Gastroesophageal sphincter (tissue), 4 donors: ENCODE measurements at regions not wholly inside any gene's neighbourhood (a gene's known extent, or its start where the extent isn't known, plus 50 kb on each side); places are given as distances from the start of the nearest gene placed in this dataset.
A peak's percentile ranks its signal among the peaks of the same experiment; 100 is the strongest.
"Not testable (repeated sequence)": the region's sequence is repeated elsewhere in the genome, so short reads cannot be mapped to it uniquely, and the experiment has no call there.

Source experiments
- ATAC-seq: fragments of 150-250 bp; one replicate; pipeline ENCODE4 v1.9.1; 2016; ENCODE audit warnings: mild to moderate bottlenecking, moderate library complexity
- H3K27ac ChIP-seq, 4 donors: fragments of 200-600 bp; sonication (generic) in 3 of 4; 1 replicate in 3 of 4; 2 replicates in 1 of 4; pipeline ENCODE4 v1.5.1; 2016 to 2019
- H3K27me3 ChIP-seq: fragments of 200-600 bp; sonication (generic); one replicate; pipeline ENCODE4 v1.5.1; 2019
- H3K36me3 ChIP-seq, 2 donors: fragments of 200-600 bp; sonication (generic); one replicate each; pipeline ENCODE4 v1.5.1; 2019; ENCODE audit warnings: control low read depth in 1 of 2
- H3K4me1 ChIP-seq, 3 donors: fragments of 200-600 bp; sonication (generic); 1 replicate in 2 of 3; 2 replicates in 1 of 3; pipeline ENCODE4 v1.5.1; 2016 to 2019; ENCODE audit warnings: control low read depth in 2 of 3
- H3K4me3 ChIP-seq, 2 donors: fragments of 200-600 bp; sonication (generic); one replicate each; pipeline ENCODE4 v1.5.1; 2019; ENCODE audit warnings: mild to moderate bottlenecking in 1 of 2, moderate library complexity in 1 of 2
- H3K9me3 ChIP-seq, 3 donors: fragments of 200-600 bp; sonication (generic); one replicate each; pipeline ENCODE4 v1.5.1; 2017 to 2019; ENCODE audit warnings: control low read depth in 2 of 3
- CTCF ChIP-seq, 4 experiments: fragments of 200-600 bp in 2 of 4; fragments of 450-650 bp in 2 of 4; sonication (generic) in 1 of 4; IDR thresholded peaks; one replicate each; pipeline ENCODE4 v1.5.1; 2017 to 2019; ENCODE audit warnings: antibody characterized with exemption in 4 of 4, mild to moderate bottlenecking in 2 of 4, moderate library complexity in 2 of 4
- WGBS, 2 donors: methylation state at CpG; one replicate each; pipeline ENCODE4 v1.1.5; 2018; ENCODE audit warnings: low coverage in 1 of 2; 5-methylcytosine and 5-hydroxymethylcytosine counted together

DNA sequence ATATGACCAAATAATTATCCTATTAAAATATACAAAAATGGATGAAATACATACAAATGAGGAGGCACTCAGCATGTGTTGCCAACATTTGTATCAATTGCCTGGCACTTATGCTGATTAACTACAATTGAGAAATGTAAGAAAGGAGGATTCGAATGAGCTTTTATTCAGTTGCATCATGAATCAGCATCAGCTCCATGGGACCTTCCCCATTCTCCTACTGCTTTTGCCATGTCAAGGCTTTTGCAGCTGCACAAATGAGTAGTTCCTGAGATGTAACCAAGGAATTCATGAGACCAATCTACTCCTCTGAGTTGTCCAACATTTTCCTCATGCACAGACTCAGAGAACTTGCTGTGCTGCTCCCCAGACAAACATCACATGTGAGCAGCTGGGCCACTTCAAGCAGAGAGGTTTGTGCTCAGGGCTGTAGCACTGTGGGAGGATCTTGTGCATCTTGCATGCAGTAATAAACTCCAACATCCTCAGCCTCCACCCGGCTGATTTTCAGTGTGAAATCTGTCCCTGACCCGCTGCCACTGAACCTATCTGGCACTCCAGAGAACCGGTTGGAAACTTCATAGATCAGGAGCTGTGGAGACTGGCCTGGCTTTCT is 504.3 kb downstream of the RPIA start:
- no CpG with 5 or more reads among the region's 4 CpGs for WGBS, 2 donors
- not testable (repeated sequence) for H3K36me3 ChIP-seq, H3K4me1 ChIP-seq, H3K9me3 ChIP-seq, H3K27ac ChIP-seq, ATAC-seq, H3K4me3 ChIP-seq, H3K27me3 ChIP-seq

GRCh38 chr2:89196719-89197118 is 505.2 kb downstream of the RPIA start:
- H3K9me3 ChIP-seq, H3K4me3 ChIP-seq, H3K4me1 ChIP-seq, H3K27me3 ChIP-seq, ATAC-seq, H3K36me3 ChIP-seq, H3K27ac ChIP-seq: not testable (repeated sequence)
- no CpG with 5 or more reads among the region's 3 CpGs for WGBS, 2 donors

DNA sequence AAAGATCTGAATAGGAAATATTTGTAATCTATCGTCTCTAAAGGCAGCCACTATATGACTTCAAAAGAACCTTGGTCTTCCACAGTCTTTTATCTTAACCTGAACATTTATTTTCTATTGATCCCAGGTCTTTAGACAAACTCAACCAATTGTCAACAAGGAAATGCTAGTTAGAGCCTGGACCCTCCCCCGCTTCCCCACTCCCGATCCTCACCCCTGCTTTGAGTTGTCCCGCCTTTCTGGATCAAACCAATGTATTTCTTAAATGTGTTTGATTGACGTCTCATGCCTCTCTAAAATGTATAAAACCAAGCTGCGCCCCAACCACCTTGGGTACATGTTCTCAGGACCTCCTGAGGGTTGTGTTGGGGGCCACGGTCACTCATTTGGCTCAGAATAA is 506.6 kb downstream of the RPIA start:
- not testable (repeated sequence) for ATAC-seq, H3K36me3 ChIP-seq, H3K27ac ChIP-seq, H3K4me3 ChIP-seq, H3K4me1 ChIP-seq, H3K9me3 ChIP-seq, H3K27me3 ChIP-seq
- 76 to 90% methylated on average over 4 to 5 of the region's 7 CpGs for WGBS, 2 donors

DNA sequence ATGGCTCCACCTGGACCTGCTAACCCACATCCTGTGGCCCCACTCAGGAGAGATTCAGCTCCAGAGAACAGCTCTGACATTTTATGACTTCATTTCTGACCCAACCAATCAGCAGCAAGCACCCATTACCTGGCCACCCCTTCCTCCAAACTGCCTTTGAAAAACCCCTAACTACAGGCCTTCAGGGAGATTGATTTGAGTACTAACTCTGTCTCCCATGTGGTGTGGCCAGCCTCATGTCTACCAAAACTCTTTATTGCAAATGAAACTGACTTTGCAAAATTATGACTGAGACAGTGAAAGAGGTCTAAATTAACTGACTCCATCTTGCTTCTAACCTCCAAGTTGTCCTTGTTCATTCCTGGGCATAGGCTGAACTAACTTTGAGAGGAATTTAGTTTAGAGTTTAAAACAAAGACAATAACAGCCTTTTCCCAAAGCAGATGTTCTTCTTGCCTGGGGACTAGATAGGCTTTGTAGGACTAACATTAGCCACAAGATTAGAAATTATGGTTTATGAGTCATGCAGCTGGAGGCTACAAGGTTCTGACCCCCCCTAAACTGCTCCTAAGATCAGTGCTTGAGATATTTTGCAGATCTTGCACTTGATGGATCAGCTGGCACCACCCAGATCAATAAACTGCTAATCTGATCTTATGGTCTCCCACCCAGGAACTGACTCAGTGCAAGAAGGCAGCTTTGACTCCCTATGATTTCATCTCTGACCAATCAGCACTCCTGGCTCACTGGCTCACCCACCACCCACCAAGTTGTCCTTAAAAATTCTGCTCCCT is 508.2 kb downstream of the RPIA start:
- ATAC-seq, H3K27ac ChIP-seq, H3K27me3 ChIP-seq, H3K9me3 ChIP-seq, H3K4me3 ChIP-seq, H3K4me1 ChIP-seq, H3K36me3 ChIP-seq: not testable (repeated sequence)

DNA sequence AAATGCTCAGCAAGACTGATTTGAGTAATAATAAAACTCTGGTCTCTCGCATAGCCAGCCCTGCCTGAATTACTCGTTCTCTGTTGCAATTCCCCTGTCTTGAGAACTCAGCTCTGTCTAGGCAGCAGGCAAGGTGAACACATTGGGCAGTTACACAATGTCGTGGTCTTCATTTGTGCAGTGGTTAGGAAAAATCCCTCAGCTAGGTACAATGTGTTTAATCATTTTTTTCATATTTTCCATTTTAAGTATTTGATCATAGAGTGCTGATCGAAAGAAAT is 508.7 kb downstream of the RPIA start:
- H3K4me1 ChIP-seq, H3K27me3 ChIP-seq, H3K4me3 ChIP-seq, H3K9me3 ChIP-seq, H3K27ac ChIP-seq, ATAC-seq, H3K36me3 ChIP-seq: not testable (repeated sequence)
- WGBS, 2 donors, result 71 to 83% methylated on average over 3 to 4 of the region's 4 CpGs

DNA sequence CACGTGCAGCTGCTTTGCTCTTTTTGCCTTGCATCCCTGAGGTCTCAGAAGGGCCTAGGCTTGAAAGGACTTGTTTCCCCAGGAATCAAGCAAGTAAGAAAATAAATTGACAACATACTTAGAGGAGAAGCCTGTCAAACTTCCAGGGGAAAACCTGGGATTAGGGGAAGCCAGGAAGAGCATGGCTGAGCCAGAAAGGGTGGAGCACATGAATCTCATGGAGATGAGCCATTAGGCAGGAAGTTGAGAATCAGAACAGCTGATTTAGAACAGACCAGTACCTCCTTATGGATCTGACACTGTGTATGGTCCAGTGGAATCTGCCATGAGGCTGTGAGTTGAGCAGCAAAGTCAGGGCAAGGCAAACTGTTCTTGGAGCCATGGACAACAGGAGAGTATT is 511.0 kb downstream of the RPIA start:
- H3K27ac ChIP-seq, H3K27me3 ChIP-seq, H3K4me3 ChIP-seq, ATAC-seq, H3K36me3 ChIP-seq, H3K4me1 ChIP-seq, H3K9me3 ChIP-seq: not testable (repeated sequence)
- WGBS, 2 donors, result 36 to 50% methylated on average over 1 of the region's 1 CpG

GRCh38 chr2:89205153-89205552 is 513.7 kb downstream of the RPIA start:
- not testable (repeated sequence) for H3K4me1 ChIP-seq, H3K27me3 ChIP-seq, H3K4me3 ChIP-seq, H3K27ac ChIP-seq, H3K36me3 ChIP-seq, H3K9me3 ChIP-seq, ATAC-seq
- peak in 2 of 4 experiments; percentile 14 to 45 for TF ChIP-seq CTCF (IDR thresholded peaks at IDR 0.05)
- WGBS, 2 donors, result 14 to 21% methylated on average over 9 to 10 of the region's 11 CpGs

DNA sequence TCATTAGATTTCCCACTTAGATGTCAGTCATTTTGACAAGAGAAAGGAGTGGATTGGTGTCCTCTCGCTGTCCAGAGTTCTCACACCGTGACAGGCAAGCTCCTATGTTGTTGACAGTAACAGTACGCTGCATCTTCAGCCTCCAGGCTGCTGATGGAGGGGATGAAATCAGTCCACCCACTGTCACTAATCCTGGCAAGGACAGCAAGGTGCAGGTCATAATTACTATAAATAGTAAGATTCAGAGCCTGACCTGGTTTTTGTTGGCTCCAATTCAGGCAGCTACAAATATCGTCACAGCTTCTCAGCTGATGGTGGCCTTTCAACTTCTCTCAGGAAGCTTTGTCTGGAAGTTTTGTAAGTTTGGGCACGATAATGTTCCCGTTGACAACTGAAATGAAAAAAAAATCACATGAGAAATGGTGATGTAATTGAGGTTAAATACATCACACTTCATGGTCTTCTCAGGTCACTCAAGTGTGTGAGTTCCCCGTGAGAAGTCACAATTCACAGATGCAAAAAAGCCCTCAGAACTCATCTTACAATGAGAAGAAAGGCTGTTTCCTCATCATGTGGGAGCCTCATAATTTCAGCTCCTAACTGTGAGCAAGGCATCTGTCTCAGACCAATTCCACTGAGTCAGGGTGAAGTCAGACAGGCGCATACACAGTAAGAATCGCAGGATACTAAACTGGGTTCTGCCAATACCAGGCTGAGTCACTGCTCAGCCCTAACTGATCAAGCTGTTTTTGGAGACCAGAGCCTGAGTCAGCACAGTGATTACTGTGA is 516.9 kb downstream of the RPIA start:
- H3K9me3 ChIP-seq, H3K36me3 ChIP-seq, H3K27ac ChIP-seq, H3K27me3 ChIP-seq, H3K4me1 ChIP-seq, H3K4me3 ChIP-seq: not testable (repeated sequence)
- ATAC-seq, result peak; percentile 61
- 23 to 80% methylated on average over 1 to 5 of the region's 9 CpGs for WGBS, 2 donors

DNA sequence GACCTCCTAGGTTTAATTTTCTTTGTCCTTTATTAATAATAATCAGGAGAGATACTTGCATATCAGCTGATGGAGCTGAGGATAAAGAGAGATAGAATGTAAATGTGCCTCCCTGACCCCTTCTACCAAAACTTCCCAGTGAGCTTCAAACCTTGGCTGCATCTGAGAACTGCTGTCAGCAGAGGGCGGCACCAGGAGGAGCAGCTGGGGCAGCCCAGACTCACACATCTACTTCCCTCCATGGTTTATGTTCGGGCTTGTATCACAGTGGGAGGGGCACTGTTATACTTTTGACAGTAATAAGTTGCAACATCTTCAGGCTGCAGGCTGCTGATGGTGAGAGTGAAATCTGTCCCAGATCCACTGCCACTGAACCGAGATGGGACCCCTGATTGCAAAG is 521.7 kb downstream of the RPIA start:
- 0% methylated on average over 1 to 2 of the region's 3 CpGs for WGBS, 2 donors
- not testable (repeated sequence) for H3K27ac ChIP-seq, H3K9me3 ChIP-seq, H3K27me3 ChIP-seq, H3K4me1 ChIP-seq, H3K36me3 ChIP-seq, H3K4me3 ChIP-seq
- peak; percentile 59 for ATAC-seq

DNA sequence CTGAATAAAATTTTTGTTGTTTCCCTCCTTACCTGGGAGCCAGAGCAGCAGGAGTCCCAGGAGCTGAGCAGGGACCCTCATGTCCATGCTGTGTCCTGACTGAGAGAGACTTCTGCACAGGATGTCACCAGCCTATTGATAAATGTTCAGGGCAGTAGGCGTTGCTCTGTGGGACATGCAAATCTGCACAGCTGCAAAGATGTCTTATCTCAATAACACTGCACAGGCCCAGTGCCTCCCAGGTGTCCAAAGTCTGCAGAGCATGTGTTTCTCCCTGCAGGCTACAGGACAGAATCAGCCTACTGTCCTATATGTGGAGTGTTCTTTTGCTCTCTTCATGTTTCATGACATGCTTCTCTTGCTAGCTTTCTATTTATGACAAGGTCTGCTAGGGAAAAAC is 522.3 kb downstream of the RPIA start:
- not testable (repeated sequence) for H3K4me3 ChIP-seq, H3K36me3 ChIP-seq, H3K4me1 ChIP-seq, H3K9me3 ChIP-seq, ATAC-seq, H3K27ac ChIP-seq, H3K27me3 ChIP-seq
- no CpG with 5 or more reads among the region's 1 CpG for WGBS, 2 donors

- not testable (repeated sequence) for H3K27ac ChIP-seq, H3K36me3 ChIP-seq, H3K4me1 ChIP-seq, H3K27me3 ChIP-seq, ATAC-seq, H3K4me3 ChIP-seq, H3K9me3 ChIP-seq
- WGBS, 2 donors, result no CpG with 5 or more reads among the region's 2 CpGs
Measured at GRCh38 chr2:89221474-89221873, 530.0 kb downstream of the RPIA start.

DNA sequence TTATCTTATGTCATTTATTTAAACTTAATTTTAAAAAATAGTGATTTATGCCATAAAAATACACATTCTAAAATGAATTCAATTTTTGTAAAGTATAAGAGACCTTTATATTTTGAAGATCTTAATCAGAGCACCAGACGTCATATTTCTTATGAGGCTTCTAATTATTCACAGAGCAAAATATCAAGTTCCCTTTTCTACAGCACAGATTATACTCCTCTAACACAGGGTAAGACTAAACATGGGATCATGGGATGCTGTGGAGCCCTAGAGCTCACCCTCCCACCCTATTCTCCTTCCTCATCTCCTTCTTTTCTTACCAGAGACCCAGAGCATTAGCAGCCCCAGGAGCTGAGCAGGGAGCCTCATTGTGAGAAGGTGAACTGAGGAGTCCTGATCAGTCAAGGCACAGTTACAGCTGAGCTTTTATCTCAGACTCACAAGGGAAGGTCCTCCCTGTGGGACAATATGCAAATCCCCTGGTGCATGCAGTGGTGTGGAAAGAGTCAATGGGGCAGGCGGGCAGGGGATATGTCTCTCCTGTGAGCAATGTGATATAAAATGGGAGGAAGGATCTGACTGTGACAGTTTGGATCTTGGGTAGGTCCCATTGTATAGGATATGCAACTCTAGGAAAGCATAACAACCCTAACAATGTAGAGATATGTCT is 530.7 kb downstream of the RPIA start:
- not testable (repeated sequence) for H3K27me3 ChIP-seq, H3K4me3 ChIP-seq, ATAC-seq, H3K27ac ChIP-seq, H3K4me1 ChIP-seq, H3K9me3 ChIP-seq, H3K36me3 ChIP-seq
- WGBS, 2 donors, result 79 to 100% methylated on average over 1 of the region's 2 CpGs
